Hematopoietic multipotent progenitor cell treated with erythropoietin and hydrocortisone succinate and interleukin-3 and kit ligand, for 4 days (in vitro differentiated cells): ENCODE measurements at regions not wholly inside any gene's neighbourhood (a gene's known extent, or its start where the extent isn't known, plus 50 kb on each side); places are given as distances from the start of the nearest gene placed in this dataset.
A peak's percentile ranks its signal among the peaks of the same experiment; 100 is the strongest.

Experiments
- DNase-seq: peaks from one replicate; pipeline ENCODE4 v3.0.0-alpha.2; 2015

DNA sequence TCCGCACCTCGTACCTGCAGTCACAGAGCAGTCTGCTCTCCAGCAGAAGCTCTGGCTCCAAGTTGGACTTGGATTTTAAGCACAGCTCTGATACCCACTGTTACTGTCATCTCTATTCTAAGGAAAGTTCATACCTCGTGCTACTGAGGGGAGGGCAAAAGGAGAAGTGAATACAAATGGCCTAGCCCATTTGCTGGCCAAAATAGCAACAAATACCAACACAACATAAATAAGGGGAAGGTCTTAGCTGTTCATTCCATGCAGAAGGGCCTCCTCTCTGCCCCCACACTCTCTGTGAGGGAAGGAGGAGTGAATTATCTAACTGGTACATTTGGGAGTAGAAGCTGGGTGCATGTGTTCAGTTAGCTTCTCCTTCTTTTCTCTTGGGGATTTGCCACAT is 739.4 kb upstream of the RAB6C start:
- no peak for DNase-seq

DNA sequence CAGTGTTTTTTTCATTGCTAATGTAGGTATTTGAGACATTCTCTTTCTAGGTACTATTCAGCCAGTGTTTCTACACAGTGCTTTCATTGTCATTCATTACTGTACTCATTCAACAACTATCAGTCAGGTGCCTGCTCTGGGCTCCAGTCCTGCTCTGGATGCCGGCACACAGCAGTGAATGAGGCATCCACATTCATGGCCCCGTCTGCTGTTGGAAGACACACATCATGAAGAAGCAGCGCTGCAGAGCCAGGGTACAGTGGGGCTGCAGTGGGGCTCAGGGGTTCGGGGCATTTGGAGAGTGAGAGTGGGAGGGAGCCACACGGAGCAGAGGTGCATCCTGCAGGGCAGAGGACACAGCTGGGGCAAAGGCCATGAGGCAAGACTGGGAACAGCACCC is 737.2 kb upstream of the RAB6C start:
- DNase-seq, result no peak

DNA sequence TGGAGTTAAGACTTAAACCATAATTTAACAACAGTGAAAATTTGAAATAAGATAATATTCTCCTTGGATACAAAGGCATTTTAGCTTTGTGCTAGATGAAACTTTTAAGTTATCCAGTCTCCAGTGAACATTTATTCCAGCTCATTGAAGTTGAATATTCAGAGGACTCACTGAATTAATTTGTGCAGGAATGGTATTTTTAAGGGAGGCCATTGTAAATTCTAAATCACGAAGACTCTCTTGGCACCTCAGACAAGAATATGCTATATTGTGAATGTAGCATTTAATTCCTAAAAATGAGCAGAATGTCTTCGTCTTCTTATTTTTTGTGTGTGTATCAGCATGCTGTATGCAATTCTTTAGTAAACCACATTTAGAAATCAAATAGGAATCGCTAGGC is 731.7 kb upstream of the RAB6C start:
- DNase-seq, result no peak

DNA sequence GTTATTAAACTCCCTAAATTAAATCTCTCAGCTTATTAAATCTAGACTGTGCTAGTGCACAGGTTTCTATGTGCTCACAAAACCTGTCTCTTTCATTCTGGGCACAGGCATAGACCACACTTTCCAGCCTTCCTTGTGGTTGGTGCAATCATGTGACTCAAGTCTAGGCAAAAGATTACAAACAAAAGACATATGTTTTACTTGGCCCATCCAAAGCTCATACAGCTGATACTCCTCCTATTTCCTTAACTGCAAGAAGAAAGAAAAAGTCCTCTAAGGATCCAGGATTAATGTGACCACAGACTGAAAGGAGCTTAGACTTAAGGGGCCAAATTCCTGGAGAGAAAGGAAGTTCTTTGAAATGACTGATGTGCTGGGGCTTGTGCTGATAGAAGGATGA is 731.3 kb upstream of the RAB6C start:
- no peak for DNase-seq

DNA sequence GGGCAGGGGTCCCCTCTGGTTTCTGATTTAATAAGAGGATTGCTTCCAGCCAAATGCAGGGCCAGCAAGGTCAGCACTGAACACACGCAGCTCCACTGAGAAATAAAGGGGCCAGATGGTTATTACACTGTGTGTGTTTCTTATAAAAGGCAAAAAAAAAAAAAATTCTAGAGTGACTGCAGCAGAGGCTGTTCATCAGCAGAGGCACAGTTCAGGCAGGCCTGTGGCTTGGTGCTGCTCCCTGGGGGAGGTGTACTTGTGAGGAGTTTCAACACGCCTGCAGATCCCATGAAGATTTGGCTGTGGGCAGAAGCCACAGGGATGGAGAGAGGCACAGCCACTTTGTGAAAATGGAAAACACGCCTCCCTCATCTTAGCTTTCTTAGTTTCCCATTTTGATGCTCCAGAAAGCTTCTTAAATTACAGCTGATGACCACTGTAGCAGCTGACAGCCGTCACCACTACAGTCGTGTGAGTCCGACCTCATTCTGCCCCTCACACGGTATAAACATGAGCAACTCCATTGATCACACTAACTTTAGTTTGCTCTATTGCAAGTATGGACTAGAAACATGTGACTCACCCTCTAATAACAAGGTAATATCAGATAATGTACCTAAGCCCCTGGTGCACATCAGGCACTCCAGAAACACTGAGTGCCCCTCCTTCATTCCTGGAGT is 726.5 kb upstream of the RAB6C start:
- DNase-seq, result no peak

DNA sequence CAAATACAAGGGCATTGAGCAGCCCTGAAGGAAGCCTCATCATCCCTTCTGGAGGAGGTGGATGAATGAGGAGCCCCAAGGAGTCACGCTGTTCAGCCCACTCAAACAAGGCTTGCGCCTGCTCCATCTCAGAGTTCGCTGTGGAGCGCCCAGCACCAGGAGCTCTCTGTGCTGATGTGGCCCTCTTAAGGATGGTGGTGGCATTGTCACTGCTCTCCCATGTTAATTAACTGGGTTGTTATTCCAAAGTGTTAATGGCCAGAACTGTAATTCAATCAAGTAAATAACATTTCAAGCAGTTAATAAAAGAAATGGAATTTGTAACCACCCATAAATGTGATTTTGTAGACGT is 726.0 kb upstream of the RAB6C start:
- DNase-seq, result peak; percentile 58

DNA sequence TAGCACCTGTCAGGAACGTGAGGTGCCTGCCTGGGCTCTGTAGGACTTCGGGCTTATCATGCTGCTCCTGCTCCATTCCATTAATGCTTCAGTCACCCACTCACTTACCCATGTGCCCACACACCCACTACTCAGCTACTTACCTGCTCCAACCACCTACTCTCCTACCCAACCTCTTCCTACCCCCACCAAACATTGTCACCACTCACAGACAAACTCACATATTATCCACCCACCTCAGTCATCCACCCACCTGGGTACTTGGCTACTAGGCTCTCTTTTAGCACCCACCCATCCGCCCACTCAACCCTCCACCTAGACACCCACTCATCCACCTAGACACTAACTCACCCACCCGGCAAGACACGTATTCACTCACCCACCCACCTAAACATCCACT is 724.7 kb upstream of the RAB6C start:
- no peak for DNase-seq

DNA sequence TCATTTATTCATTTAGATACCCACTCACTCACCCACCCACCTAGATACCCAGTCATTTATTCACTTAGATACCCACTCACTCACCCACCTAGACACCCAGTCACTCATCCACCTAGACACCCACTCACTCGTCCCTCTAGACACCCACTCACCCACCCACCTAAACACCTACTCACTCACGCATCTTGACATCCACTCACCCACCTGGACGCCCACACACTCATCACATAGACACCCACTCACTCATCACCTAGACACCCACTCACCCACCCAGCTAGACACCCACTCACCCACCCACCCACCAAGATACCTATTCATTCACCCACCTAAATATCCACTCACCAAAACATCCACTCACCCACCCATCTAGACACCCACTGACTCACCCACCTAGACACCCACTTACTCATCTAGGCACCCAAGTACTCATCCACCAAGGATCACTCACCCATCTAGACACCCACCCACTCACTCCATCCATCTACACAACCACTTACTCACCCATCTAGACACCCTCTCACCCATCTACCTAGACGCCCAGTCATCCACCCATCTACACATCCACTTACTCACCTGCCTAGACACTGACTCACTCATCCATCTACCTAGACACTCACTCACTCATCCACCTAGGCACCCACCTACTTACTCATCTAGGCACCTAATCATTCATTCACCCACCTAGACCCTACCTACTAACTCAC is 723.7 kb upstream of the RAB6C start:
- DNase-seq, result no peak

DNA sequence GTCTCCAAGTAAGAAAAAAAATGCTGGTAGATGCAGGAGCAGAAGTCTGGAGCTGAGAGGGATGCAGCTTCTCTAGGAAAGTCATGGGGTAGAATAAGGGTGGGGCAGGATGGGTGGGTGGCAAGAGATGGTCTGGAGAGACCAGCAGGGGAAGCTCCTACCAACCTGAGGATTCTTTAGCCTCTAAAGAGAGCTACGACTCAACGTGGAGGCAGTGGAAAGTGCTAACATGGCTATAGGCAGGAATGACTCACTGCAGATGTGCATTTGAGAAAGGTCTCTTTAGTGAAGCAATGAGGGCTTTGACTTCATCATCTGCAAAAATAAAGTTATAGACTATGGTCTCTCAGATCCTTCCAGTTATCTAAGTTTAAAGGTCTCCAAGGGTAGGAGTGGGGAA is 722.8 kb upstream of the RAB6C start:
- DNase-seq, result no peak

DNA sequence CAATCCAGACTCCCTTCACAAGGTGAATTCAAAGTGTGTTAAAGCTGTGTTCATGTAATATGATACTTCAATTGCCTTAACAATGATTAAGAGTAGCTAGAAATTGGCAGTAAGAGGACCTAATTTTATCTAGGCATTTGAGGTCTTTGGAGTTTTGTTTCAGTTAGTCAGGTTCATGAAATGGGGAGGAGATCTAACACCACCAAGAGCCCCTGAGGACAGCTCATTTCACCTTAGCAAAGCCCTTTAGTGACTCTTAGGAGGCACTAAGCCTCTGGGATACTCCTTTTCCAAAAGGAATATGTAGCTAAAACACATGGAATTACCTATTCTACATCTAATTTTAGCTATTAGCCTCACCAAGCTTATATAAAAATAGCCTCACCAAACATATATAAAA is 716.5 kb upstream of the RAB6C start:
- no peak for DNase-seq

DNA sequence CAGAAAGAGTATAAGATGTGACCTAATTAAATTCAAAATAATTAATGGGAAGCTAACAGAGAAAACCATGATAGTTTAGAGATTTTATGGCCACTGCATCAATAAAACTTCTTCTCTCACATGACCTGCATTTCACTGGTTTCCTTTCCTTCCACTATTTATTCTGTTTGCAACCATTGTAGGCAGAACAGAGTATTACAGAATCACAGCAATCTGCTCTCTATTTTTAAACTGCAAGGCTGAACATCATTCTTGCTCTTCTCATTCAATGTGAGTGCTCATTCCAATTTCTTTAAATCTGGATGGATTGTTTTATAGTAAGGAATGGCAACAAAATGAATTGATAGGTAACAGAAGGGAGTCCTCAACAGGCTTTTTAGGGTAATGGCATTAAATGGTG is 715.5 kb upstream of the RAB6C start:
- DNase-seq, result no peak

DNA sequence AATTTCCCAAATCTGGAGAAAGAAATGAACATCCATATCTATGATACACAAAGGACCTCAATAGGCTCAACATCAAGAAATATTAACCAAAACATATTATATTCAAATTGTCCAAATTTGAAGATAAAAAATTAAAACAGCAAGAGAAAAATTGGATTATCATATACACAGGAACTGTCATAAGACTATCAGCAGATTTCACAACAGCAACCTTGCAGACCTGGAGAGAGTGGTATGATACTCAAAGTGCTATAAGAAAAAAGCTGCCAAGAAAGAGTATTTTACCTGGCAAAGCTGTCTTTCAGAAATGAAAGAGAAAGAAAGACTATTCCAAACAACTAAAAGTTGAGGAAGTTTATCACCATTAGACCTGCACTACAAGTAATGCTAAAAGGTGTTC is 711.9 kb upstream of the RAB6C start:
- DNase-seq, result no peak

DNA sequence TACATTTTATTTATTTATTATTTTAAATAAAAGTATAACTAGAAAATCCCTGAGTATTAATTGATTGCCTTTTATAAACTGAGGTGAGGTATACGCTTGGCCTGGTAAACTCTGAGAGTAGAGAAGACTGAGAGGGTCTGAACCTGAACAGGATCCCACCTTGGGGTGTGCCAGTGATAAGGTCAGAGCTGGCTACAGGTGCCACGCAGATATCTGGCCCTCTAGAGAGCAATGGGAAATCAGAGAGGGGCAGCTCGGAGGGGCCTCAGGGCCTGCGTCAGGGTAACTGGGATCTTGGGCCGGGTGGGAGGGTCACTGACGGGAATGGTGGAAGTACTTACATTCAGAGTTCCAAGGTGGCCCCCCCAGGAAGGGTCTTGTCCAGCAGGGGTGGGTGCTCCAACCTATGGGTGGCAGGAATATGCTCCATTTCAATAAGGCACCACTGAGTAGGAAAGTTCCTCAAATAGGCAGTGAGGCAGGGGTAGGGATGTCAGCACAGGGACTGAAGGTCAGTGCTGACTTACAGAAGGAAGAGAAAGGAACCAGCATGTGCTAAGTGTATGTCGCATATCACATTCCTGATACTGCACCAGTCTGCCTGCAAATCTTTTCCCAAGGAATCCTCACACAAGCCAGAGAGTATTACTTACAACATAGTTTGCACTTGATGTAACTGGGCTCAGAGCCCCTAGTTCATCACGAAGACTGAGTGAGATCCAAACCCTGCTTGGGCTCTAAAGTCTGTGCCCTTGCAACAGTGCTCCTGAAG is 706.0 kb upstream of the RAB6C start:
- no peak for DNase-seq

DNA sequence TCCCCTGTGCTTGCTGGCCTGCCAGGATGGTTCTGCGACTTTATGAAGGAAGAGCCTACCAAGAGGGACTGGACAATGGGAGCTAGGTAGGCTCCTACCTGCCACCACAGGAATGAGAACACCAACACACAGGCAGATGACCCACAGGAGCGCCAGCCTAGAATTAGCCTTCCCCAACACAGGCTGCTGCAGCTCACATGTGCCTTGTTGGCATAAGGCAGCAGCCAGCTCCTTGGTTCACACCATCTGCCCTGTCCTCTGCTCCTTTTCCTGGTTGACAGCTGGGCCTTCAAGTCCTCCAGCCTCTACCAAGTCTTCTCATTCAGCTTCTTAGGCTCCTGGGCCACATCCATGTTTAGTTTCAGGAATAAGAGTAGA is 705.4 kb upstream of the RAB6C start:
- no peak for DNase-seq

DNA sequence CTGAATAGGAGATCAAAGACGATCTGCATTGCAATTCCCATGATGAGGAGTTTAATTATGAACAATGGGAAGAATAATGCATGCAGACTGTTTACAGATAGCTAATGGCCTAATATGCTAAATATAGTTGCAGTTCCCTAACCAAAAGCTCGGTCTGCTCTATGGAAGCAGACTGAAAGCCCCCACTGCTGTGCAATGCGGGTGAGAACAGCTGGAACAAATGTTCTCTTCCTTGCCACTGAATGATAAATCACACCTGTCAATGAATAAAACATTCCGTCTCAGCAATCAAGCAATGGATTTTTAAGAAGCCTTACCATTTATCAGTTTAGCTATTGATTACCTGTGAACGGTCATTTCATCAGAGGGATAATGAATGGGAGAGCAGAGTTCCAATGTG is 704.5 kb upstream of the RAB6C start:
- no peak for DNase-seq

DNA sequence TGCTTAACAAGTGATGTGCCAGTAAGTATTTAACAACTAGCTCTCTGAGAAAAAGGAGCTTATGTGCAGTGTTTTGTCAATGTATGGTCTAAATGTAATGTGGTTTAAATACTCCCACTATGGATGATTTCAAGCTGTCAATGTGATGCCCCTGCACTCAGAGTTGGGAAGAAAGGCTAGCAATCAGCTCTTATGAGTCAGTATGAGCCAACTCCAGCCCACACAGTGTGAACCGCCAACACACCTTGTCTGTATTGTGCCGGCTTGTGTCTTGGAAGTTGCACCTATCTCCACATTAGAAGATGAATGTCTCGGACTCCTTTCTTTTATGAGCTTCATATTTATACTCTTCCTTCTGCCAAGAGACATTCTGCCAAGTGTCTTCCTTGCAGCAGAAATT is 703.8 kb upstream of the RAB6C start:
- no peak for DNase-seq

DNA sequence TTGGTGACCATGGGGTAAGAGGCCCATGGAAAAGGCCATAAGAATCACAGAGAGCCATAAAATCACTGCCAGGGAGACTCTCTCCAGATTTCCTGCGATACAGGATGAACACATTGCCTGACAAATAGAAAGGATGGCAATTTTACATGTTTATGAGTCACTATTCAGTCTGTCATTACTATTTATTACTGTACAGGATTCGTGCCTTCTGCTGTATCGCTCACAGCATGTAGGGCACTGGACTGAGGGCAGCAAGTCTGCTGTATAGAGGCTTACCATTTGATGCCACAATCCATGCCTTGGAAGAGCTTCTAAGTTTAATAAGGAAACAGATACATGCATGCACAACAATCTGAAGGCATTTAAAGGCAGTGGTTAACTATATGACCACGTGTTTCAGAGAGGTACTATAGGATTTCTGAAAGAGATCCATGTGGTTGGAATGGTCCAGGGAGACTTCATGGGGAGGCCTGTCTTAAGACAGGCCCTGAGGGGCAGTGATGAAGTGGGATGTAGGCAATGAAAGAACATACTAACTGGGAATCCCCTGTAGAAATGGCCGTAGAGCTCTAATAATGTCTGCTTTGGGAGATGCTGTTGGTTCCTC is 702.4 kb upstream of the RAB6C start:
- DNase-seq, result no peak

DNA sequence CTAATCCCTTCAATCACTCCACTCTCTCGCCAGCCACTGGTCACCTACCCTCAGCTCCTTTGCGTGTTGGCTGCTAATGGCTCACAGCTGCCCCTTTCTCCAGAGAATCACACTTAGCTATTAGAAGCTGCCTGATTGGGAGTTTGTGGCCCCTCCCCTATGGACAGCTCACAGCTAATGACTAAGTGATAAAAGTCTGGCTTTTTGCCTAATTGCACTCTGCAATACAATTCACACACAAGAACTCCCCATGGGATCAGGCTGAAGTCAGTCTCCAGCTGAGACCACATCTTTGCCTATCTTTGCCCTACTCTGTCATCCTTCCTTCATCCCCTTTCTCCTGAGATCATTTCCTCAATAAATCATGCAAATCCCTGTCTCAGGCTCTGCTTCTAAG is 701.9 kb upstream of the RAB6C start:
- DNase-seq, result no peak

DNA sequence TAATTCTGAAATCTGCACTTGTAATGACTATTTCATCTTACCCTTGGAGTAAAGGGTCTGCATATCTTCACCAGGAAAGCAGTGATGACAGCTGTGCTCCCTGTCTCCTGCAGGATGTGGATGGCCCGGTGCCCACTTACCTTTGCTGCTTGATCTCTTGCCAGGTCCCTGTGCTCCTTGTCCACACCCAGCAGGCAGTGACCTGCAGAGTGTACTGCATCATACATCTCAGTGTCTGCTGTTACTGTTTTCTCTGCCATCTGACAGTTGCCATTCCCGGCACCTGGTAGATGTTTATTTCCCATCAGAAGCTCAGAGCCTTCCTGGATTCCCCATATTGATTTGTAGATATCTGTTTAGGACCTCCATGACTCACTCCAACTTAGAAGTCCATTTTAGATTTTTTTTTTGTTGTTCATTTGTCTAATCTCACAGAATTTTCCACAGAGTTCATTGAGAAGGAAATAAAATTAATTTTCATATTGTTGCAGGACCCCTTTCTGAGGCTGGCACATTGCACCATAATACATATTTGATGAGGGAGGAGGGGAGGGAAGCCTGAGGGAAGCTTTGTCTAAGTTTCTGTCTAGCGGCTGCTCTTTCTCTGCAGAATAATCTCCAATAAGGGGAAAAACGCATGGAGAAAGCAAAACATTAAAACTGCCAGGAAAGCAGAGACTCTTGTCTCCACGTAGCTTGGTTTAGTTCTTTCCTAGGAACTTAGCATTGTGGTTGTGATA is 697.5 kb upstream of the RAB6C start:
- no peak for DNase-seq

DNA sequence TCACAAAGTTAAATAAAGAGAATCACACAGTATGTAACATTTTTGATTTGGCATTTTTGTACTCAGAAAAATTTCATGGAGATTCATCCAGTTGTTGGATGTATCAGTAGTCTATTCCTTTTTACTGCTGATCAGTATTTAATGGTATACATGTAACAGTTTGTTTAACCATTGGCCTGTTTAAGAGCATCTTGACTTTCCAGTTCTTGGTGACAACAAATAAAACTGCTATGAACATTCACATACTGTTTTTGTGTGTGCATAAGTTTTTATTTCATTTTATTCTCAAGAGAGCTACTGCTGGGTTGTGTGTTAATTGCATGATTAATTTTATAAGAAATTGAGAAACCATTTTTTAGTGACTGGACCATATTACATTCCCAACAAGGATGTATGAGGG is 694.5 kb upstream of the RAB6C start:
- no peak for DNase-seq

DNA sequence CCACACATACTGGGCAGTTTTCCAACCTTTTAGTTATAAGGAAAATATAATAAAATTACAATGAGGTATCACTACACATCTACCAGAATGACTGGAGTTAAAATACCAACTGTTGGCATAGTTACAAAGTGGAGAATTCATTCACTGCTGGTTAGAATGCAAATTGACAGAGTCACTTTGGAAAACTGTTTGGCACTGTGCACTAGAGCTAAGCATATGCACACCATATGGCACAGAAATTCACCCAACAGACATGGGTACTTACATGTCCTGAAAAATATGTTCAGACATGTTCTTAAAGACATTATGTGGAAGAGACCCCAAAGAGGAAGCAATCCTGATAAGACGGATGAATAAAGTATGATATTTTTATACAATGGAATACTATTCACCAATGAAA is 686.1 kb upstream of the RAB6C start:
- no peak for DNase-seq

DNA sequence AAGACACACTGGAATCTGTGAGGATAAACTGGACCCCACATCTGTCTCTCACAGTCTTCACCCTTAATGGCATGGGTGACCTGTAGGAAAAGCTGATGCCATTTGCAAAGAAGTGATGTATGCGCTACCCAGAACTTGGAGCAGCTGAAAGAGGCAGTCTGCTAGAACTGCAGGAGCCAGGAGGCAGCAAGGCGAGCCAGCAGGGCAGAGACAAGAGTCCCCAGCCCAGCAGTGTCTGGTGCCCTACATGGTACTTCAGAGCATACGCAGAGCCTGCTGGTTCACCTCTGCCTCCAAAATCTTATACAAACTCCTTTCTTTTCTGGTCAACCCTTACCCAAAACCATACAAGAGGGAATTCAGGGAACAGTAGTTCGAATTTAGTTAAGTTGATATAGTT is 683.1 kb upstream of the RAB6C start:
- DNase-seq, result no peak

DNA sequence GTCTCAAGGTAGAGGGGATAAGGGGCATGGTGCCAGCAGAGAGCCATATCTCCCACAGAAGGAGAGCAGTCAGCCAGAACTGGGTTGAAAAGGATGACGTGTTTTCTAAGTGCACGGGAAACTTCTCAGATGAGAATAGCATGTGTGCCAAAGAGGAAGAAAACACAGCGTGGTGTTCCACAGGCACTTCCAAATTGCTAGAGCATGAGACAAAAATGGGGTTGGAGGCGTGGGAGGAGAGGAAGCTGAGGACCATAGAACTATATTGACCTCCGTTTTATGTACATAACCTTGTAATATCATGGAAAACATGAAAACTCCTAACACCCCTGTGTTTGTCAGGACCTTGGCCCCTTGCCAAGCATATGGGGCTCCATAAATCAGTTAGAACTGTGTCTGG is 682.7 kb upstream of the RAB6C start:
- no peak for DNase-seq
